Epidermal melanocyte (primary cell): ENCODE measurements at regions not wholly inside any gene's neighbourhood (a gene's known extent, or its start where the extent isn't known, plus 50 kb on each side); places are given as distances from the start of the nearest gene placed in this dataset.

Experiments used
- DNase-seq: peaks from one replicate; pipeline ENCODE4 v3.0.0; 2011; ENCODE audit warnings: low spot score; ENCODE audit not compliant: insufficient read length

GRCh38 chr1:229884765-229885164 is 182.3 kb upstream of the GALNT2 start:
- no peak for DNase-seq

DNA sequence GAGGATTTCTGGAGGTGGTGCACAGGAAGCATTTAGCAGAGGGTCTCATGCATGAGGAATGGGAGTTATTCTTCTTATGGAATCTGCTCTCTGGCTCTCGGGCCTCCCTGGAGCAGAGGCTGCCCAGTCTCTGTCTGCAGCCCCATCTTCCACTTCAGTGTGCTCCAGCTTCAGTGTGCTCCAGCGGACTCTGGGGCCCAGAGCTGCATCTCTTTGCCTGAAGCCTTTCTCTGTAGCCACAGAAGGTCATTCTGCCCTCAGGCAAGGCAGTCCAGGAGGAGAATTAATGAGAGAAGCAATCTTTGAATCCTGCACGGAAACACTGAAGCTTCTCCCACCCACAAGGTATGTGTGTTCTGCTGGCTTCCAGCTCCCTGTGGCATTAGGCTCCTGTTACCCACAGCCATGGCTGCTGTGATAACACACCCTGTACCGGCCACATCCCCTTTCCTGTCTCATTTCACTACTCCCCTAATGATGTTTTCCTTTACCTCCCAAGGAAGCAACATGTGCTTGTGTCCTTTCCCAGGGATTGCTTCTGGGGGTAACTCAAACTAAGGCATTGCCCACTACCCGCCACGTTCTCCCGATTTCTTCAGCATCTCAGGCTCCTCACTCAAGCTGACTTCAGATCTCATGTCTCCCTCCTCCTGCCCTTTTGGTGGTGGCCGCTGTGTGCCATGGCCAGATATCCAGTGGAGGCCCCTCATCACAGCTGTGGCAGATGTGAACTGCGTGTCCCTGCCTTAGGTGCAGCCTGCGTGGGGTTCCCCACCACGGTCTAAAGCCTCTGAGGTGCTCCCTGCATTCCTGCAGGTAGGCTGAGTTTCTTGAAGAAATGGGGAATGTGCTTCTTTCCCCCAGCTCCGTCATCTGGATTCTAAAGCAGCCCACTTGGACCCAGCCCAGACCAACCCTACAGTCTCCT is 181.2 kb upstream of the GALNT2 start:
- DNase-seq: no peak

DNA sequence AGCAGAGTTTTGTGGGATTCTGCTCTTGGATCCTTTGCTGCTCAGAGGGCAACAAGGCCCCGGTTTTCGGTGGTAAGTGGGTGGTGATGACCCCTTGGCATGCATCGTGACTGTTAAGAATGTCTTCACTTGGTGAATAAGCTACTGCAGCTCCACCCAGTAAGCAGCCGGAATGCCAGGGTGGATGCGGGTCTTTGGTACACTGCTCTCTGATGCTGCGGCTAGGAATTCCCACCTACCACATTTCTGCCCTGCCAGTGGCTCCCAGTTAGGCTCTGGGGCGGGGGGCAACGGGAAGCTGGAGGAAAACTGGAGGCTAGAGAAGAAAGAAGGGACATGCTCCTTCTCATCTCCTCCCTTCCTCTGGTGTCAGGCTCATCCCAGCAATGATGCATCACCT is 180.4 kb upstream of the GALNT2 start:
- DNase-seq: no peak

DNA sequence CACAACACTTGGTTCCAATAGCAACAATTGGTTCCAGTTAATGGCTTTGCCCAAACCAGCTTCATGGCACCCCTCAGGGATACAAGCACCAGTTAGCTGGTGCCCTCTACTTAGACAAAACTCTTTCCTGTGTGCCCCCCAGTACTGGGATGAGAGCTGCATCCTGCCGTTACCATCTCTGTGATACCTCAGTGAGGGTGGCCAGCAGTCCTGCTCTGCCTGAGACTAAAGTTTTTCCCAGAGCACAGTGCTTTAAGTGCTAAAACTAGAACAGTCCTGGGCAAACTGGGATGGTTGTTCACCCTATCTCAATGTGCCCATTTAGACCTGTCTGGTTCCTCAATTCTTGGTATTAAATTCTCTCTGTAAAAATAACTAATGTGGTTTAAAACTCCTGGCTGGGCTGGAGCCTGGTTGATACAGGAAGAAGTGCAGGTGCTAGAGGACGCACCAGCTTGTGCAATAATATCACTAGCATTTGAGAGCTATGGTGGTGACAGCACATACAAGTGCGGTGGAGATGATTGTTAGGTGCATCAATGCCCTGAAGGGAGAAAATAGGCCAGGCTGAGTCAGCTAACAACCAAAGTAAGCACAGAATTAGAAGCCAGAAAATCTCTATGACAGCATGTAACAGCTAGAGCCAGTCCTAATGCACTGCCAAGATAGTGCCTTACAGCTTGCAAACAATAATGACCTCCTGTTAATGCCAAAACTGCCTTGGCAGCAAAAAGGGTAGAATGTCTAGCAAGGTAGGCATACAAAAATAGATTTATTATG is 179.8 kb upstream of the GALNT2 start:
- no peak for DNase-seq

DNA sequence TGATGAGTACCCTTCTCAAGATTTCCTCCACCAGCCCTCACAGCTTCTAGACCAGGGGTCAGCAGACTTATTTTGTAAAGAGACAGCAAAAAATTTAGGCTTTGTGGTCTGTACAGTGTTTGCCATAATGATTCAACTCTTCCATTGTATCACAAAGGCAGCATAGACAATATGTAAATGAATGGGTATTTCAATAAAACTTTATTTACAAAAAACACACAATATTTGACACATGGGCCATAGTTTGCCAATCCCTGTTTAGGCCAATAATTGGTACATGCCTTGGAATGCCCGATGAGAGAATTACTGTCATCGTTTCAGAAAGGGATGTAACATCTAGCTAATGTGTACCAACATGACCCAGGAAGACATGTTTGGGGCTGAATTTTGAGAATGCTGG is 178.9 kb upstream of the GALNT2 start:
- DNase-seq: no peak

DNA sequence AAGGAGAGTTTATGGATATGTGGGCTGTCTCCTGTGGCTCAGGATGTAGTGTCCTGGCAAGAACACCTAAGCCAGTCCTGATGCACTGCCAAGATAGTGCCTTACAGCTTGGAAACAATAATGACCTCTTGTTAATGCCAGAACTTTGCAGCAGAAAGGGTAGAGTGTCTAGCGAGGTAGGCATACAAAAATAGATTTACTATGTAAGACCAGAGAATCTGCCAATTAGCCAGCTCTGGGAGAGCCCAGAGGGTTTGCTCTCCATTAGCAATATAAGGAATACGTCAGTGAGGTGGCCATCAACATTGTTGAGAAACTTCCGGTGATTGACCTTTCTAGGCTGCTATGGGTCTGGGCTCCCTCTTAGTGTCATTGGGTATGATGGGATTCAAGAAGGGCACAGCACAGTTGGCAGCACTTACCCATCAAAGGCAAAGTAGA is 178.5 kb upstream of the GALNT2 start:
- no peak for DNase-seq

GRCh38 chr1:229889031-229889517 is 178.0 kb upstream of the GALNT2 start:
- no peak for DNase-seq

- no peak for DNase-seq
Measured at GRCh38 chr1:229891227-229891626, 175.8 kb upstream of the GALNT2 start.

GRCh38 chr1:229892515-229893117 is 174.4 kb upstream of the GALNT2 start:
- no peak for DNase-seq

DNA sequence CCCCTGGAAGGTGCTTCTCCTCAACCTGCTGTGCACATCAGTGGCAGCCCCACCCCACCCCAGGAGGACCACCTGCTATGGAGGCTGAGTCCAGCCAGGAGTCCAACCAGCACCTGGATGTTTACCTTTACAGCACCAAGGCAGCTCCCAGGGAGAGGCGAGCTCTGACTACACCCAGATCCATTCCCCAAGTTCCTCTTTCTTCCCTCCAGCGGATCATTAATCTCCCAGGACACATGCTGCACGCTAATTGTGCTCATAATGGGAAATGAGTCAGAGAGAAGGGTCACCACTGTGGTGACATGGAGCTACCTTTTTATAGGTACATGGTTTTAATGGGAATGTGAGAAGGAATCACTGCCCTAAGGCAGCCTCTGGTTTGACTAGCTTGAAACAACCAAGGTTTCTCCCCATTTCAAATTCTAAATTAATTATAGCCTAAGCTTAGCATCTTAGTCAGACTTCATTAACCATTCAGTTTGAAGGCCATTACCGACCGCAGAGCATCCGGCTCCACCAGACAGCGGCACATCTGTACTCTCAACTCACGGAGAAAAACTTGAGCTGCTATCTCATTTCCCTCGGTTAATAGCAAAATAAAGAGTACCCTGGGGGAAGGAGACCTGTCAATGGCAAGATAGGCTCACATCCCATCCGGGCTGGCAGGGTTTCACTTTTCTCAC is 173.1 kb upstream of the GALNT2 start:
- DNase-seq: no peak

- DNase-seq: no peak
Measured at GRCh38 chr1:229894532-229894931, 172.5 kb upstream of the GALNT2 start.

DNA sequence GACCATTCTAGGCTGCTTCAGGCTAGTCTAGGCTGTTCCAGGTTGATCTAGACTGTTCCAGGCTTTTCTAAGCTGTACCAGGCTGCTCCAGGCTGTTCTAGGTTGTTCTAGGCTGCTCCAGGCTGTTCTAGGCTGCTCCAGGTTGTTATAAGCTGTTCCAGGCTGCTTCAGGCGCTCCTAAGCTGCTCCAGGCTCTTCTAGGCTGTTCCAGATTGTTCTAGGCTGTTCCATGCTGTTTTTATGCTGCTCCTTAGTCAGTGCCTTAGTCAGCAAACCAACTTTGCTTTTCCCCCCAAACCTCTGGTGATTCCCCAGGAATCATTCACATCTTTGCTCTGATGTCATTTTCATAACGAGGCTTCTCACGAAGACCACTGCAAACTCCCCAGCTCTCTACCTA is 171.4 kb upstream of the GALNT2 start:
- no peak for DNase-seq

DNA sequence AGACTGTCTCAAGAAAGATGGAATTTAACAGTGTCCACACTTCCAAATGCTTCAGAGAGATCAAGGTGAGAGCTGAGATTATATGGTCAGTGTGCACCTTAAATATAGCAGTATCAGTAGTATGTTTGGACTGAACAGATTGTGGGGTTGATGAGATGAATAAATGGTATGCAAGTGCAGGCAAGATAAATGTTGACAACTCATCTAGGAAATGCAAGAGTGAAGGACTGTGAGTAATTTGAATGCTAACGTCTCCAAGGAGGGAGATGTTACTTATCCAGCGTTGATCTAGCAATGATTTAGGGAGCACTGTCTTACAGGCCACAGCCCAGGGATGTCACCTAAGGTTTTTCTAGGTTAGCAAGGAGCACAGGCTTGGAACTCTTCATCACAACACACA is 170.7 kb upstream of the GALNT2 start:
- no peak for DNase-seq

DNA sequence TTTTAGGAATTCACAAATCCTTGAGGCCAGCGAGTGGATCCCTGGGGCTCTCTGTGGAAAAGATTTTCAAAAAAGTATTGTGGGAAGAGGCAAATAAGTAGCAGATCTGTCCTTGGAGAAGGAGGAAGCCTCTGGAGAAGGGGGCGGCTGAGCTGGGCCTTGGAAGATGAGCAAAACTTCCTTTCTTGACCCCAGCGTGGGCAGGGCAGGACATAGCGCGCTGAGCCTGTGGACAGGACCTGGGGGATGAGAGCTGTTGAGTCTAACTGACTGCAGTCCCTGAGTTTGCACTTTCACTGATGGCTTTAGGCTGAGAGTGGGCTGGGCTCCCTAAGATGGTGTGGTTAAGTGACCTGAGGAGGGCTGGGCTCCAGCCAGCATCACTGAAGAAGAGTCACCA is 170.2 kb upstream of the GALNT2 start:
- no peak for DNase-seq

- DNase-seq: no peak
Measured at GRCh38 chr1:229897501-229897900, 169.5 kb upstream of the GALNT2 start.

- DNase-seq: no peak
Measured at GRCh38 chr1:229900220-229900619, 166.8 kb upstream of the GALNT2 start.

- no peak for DNase-seq
Measured at GRCh38 chr1:229905031-229905545, 161.9 kb upstream of the GALNT2 start.

- no peak for DNase-seq
Measured at GRCh38 chr1:229905652-229906051, 161.4 kb upstream of the GALNT2 start.

DNA sequence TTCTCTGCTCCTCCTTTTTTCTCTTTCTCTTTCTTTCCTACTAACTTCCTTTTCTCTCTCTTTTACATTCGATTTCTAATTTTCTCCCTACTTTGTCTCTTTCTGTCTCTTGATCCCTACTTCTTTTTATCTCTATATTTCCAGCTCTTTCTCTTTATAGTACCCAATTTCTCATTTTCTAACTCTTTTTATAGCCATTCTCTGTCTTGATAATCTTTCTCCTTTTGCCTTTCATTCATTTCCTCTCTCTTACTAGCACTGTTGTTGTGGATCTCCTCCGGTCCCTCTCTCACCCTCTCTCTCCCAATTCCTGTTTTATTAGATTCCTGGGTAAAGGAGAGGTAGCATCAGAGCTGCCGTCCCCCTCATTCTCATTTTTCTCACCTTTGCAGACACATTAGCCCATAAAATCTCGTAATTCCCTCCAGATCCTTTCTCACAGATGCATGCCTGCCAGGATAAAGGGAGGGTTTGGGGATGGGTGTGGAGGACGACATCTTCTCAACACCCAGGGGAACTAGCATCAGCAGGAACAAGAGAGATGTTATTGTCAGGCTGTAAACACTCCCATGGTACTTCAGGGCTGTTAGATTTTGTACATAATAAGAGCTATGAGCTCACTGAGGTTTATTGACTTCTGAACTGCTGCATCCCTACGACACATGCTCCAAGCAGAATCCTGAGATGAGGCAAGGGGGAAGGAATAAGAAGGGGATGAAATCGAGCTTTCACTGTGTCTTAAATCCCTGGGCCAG is 159.0 kb upstream of the GALNT2 start:
- DNase-seq: no peak

GRCh38 chr1:229908689-229909088 is 158.3 kb upstream of the GALNT2 start:
- DNase-seq: no peak
